ENCODE measurements at regions not wholly inside any gene's neighbourhood (a gene's known extent, or its start where the extent isn't known, plus 50 kb on each side); places are given as distances from the start of the nearest gene placed in this dataset.
A peak's percentile ranks its signal among the peaks of the same experiment; 100 is the strongest.

DNA sequence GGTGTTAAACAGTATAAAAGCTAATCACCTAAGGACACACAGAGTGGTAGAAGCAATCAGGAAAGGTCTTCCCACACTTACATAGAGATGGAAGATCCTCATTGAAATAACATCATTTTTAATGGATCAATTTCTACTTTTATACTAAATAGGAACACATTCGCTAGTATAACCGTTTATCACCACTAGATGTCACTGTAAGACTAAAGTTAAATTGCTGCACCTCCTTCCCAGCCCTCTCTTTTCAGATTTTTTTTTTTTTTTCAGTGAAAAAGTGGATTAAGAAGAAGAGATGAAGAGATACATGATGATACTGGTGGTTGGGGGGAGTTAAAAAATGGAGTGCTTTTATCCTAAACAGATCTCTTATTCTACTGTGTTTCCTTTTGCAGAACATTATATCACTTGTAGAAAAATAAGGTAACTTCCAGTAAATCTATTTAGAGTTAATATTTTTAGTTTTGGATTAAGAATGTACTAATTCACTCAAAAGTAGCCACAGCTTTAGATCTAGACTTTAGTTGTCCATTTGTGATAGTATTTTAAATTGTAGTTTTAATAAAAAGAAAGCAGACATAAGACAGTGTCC is 116.9 kb upstream of the ARRDC3 start:
- H3K4me1 ChIP-seq (ENCODE audit: low read length), result 0 out of 2 replicates have a peak, but pooled peaks cover 1% of the 10 kb centered on the region
- no peak overlapping the region for H3K4me2 ChIP-seq (ENCODE audit: low read length)
- H4K20me1 ChIP-seq (ENCODE audit: insufficient read depth, low read length), result no peaks in the 10 kb centered on the region
- no peak overlapping the region for H3K9ac ChIP-seq (ENCODE audit: low read length)
- H3K36me3 ChIP-seq (replicated peaks; ENCODE audit: low read depth, low read length), result no peaks in the 10 kb centered on the region
- H2AFZ ChIP-seq (ENCODE audit: low read depth, low read length), result no peak overlapping the region
- TF ChIP-seq, protein P1, sequence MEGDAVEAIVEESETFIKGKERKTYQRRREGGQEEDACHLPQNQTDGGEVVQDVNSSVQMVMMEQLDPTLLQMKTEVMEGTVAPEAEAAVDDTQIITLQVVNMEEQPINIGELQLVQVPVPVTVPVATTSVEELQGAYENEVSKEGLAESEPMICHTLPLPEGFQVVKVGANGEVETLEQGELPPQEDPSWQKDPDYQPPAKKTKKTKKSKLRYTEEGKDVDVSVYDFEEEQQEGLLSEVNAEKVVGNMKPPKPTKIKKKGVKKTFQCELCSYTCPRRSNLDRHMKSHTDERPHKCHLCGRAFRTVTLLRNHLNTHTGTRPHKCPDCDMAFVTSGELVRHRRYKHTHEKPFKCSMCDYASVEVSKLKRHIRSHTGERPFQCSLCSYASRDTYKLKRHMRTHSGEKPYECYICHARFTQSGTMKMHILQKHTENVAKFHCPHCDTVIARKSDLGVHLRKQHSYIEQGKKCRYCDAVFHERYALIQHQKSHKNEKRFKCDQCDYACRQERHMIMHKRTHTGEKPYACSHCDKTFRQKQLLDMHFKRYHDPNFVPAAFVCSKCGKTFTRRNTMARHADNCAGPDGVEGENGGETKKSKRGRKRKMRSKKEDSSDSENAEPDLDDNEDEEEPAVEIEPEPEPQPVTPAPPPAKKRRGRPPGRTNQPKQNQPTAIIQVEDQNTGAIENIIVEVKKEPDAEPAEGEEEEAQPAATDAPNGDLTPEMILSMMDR (IDR thresholded peaks at IDR 0.05; ENCODE audit: low read depth, low read length), result peak; percentile 69
- TF ChIP-seq EZH2phosphoT487 (IDR thresholded peaks at IDR 0.05; ENCODE audit: low read depth), result no peak
- H3K9me3 ChIP-seq (ENCODE audit: insufficient read depth, low read length), result no peaks in the 10 kb centered on the region
- H3K27ac ChIP-seq (ENCODE audit: low read length), result no peak overlapping the region
- 0 out of 2 replicates have a peak, but pooled peaks cover 5% of the 10 kb centered on the region for H3K27me3 ChIP-seq (ENCODE audit: low read depth, low read length)
- no peaks in the 10 kb centered on the region for H3K79me2 ChIP-seq (ENCODE audit: low read length)
- H3K4me3 ChIP-seq (ENCODE audit: low read length), result no peak overlapping the region

DNA sequence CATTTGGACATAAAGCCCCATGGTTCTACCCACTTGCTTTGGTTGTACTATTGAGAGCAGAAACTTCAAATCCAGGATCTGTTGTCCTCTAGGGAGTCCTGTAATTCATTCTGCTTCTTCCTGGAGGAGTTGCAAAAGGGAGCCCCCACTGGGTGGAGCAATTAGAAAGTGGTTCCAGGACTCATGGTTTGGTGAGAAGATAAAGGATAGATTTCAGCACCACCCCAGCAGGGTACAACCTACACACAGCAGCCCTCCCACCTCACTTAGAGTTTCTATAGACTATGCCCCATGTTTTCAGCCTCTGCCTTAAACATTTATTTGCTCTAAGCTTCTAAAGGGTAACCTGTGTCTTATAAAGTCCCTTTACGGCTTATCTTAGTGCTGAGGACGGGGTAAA is 112.6 kb upstream of the ARRDC3 start:
- Histone ChIP-seq H3K9me3 (ENCODE audit: insufficient read depth, low read length) (no peaks in the 10 kb centered on the region), H3K4me3 (ENCODE audit: low read length) (no peak overlapping the region), H3K4me2 (ENCODE audit: low read length) (no peak overlapping the region), H3K27me3 (ENCODE audit: low read depth, low read length) (0 out of 2 replicates have a peak, but pooled peaks cover 5% of the 10 kb centered on the region), H4K20me1 (ENCODE audit: insufficient read depth, low read length) (no peaks in the 10 kb centered on the region), H2AFZ (ENCODE audit: low read depth, low read length) (no peak overlapping the region), H3K9ac (ENCODE audit: low read length) (no peak overlapping the region), H3K79me2 (ENCODE audit: low read length) (no peaks in the 10 kb centered on the region), H3K27ac (ENCODE audit: low read length) (no peak overlapping the region), H3K4me1 (ENCODE audit: low read length) (peaks cover 11% of the 10 kb centered on the region), H3K36me3 (replicated peaks; ENCODE audit: low read depth, low read length) (no peaks in the 10 kb centered on the region)
- TF ChIP-seq, protein P1 (IDR thresholded peaks at IDR 0.05; ENCODE audit: low read depth, low read length), result no peak
- TF ChIP-seq EZH2phosphoT487 (IDR thresholded peaks at IDR 0.05; ENCODE audit: low read depth), result no peak

DNA sequence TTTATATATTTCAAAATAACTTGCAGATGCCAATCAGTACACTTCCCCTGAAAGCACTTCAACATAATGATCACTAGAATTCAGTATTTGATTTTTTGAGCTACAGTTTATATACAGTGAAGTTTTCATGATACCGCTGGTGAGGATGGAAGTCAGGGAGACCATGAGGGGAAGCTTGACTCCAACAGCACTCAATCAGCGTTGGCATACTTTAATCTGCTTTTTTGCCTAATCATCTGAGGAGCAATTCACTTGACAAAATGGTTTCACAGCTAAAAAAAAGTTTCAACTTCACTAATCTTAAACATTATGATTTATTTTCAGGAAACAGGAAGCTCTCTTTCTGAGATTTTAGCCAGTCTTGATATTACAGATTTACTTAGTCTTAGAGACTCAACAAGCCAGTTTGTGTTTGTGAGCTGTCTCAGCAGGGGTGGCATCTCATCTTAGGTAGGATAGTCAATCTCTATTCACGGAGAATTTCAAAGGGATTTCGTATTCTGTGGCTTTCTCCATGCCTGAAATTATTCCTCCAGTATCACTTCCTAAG is 111.4 kb upstream of the ARRDC3 start:
- no peak overlapping the region for H2AFZ ChIP-seq (ENCODE audit: low read depth, low read length)
- H3K4me2 ChIP-seq (ENCODE audit: low read length), result peak overlapping the region; percentile 33
- H3K4me3 ChIP-seq (ENCODE audit: low read length), result no peak overlapping the region
- no peaks in the 10 kb centered on the region for H3K9me3 ChIP-seq (ENCODE audit: insufficient read depth, low read length)
- TF ChIP-seq EZH2phosphoT487 (IDR thresholded peaks at IDR 0.05; ENCODE audit: low read depth), result no peak
- TF ChIP-seq, protein P1 (IDR thresholded peaks at IDR 0.05; ENCODE audit: low read depth, low read length), result no peak
- H3K27me3 ChIP-seq (ENCODE audit: low read depth, low read length), result 0 out of 2 replicates have a peak, but pooled peaks cover 5% of the 10 kb centered on the region
- H3K79me2 ChIP-seq (ENCODE audit: low read length), result no peaks in the 10 kb centered on the region
- no peaks in the 10 kb centered on the region for H3K36me3 ChIP-seq (replicated peaks; ENCODE audit: low read depth, low read length)
- no peak overlapping the region for H3K9ac ChIP-seq (ENCODE audit: low read length)
- H3K27ac ChIP-seq (ENCODE audit: low read length), result no peak overlapping the region
- H3K4me1 ChIP-seq (ENCODE audit: low read length), result peaks cover 11% of the 10 kb centered on the region
- no peaks in the 10 kb centered on the region for H4K20me1 ChIP-seq (ENCODE audit: insufficient read depth, low read length)

DNA sequence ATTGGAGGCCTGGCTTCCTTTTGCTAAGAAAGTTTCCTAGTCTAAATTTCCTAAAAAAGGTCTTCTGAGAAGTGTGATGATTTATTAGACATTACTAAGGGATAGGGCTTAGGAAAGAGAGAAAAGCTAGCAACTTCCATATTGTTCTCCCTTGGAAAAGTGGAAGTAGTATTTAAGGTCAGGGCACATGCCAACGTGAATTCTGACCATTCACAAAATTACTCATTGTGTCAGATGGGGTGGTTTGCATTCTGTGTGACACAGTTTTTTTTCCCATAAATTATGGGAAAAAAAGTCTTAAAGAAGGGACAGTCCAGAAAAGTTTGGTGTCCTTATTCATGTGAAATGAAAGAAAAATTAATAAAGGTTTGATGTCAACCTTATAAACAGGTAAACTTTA is 110.0 kb upstream of the ARRDC3 start:
- Histone ChIP-seq H3K79me2 (ENCODE audit: low read length) (no peaks in the 10 kb centered on the region), H3K27me3 (ENCODE audit: low read depth, low read length) (0 out of 2 replicates have a peak, but pooled peaks cover under 1% of the 10 kb centered on the region), H2AFZ (ENCODE audit: low read depth, low read length) (no peak overlapping the region), H4K20me1 (ENCODE audit: insufficient read depth, low read length) (no peaks in the 10 kb centered on the region), H3K4me2 (ENCODE audit: low read length) (no peak overlapping the region), H3K9ac (ENCODE audit: low read length) (no peak overlapping the region), H3K4me3 (ENCODE audit: low read length) (no peak overlapping the region), H3K36me3 (replicated peaks; ENCODE audit: low read depth, low read length) (no peaks in the 10 kb centered on the region), H3K9me3 (ENCODE audit: insufficient read depth, low read length) (no peaks in the 10 kb centered on the region), H3K27ac (ENCODE audit: low read length) (no peak overlapping the region), H3K4me1 (ENCODE audit: low read length) (peaks cover 11% of the 10 kb centered on the region)
- no peak for TF ChIP-seq EZH2phosphoT487 (IDR thresholded peaks at IDR 0.05; ENCODE audit: low read depth)
- TF ChIP-seq, protein P1 (IDR thresholded peaks at IDR 0.05; ENCODE audit: low read depth, low read length), result no peak

Data from OCI-LY3 (cell line).